K562 (cell line): ENCODE measurements at regions not wholly inside any gene's neighbourhood (a gene's known extent, or its start where the extent isn't known, plus 50 kb on each side); places are given as distances from the start of the nearest gene placed in this dataset.

ENCODE experiments used
- ATAC-seq: fragments of 200-7000 bp; cut with Tn5 transposase; 3 replicates; pipeline ENCODE4 v1.9.1; 2020; ENCODE audit warnings: moderate library complexity
- BruUV-seq: library from RNA; stranded (reverse); fragments of 400-500 nt; replicated peaks from 2 replicates; lab custom pipeline; 2021; lab: Mats Ljungman, UMichigan
- CTCF ChIA-PET: fragments of 300-600 bp; formaldehyde crosslinking; extraction: SDS; loops from one replicate; lab custom pipeline; 2021; ENCODE audit warnings: low intra/inter-chr PET ratio; lab: Yijun Ruan, JAX
- POLR2A ChIA-PET: fragments of 300-600, 350-650 bp; sonication (Branson Sonifier 250); formaldehyde crosslinking; extraction: SDS; loops from one replicate; lab custom pipeline; 2021; ENCODE audit warnings: antibody characterized with exemption, inconsistent platforms; lab: Yijun Ruan, JAX
- DNase-seq, 4 experiments: peaks; one replicate each; pipeline versions ENCODE4 v3.0.0 to v3.0.0-alpha.2; 2011 to 2018; ENCODE audit warnings: low spot score in 3 of 4, mixed read lengths in 3 of 4; ENCODE audit errors: extremely low read depth in 1 of 4
- FAIRE-seq: peaks from 2 replicates; lab custom pipeline; 2011; peaks lifted over from hg19 to GRCh38; lab: Jason Lieb, UNC
- H2AFZ ChIP-seq: 2 replicates; pipeline ENCODE4 v1.6.0; 2011; ENCODE audit warnings: low read depth, low read length, control low read depth, inconsistent platforms
- H3K27ac ChIP-seq: fragments of 200-600 bp; 3 replicates; pipeline ENCODE4 v1.8.0; 2011; ENCODE audit warnings: low read depth, mild to moderate bottlenecking, control low read depth, inconsistent platforms, low read length, moderate library complexity, mixed read lengths; ENCODE audit errors: extremely low read depth
- H3K27me3 ChIP-seq, 2 experiments: fragments of 300-600 bp in 1 of 2; 2 replicates in 1 of 2; 3 replicates in 1 of 2; pipeline versions ENCODE4 v1.6.0 to v1.8.0; 2011; ENCODE audit warnings: inconsistent platforms in 2 of 2, low read length in 2 of 2, mild to moderate bottlenecking in 1 of 2, mixed read lengths in 1 of 2, moderate library complexity in 1 of 2; ENCODE audit not compliant: control insufficient read depth in 2 of 2, insufficient read depth in 2 of 2
- H3K36me3 ChIP-seq: fragments of 300-600 bp; 3 replicates; pipeline ENCODE4 v1.8.0; 2011; ENCODE audit warnings: mild to moderate bottlenecking, low read length, inconsistent platforms; ENCODE audit not compliant: control insufficient read depth, insufficient read depth
- H3K4me1 ChIP-seq, 2 experiments: fragments of 200-600 bp in 1 of 2; replicated peaks in 1 of 2; 2 replicates in 1 of 2; 3 replicates in 1 of 2; pipeline versions ENCODE4 v1.5.1 to v1.8.0; 2011; ENCODE audit warnings: inconsistent platforms in 2 of 2, low read length in 2 of 2, mild to moderate bottlenecking in 1 of 2, mixed read lengths in 1 of 2, moderate library complexity in 1 of 2; ENCODE audit not compliant: control insufficient read depth in 2 of 2, insufficient read depth in 2 of 2
- H3K4me2 ChIP-seq: 2 replicates; pipeline ENCODE4 v1.6.1; 2011; ENCODE audit warnings: low read length, control low read depth, inconsistent platforms, mixed read lengths; ENCODE audit not compliant: insufficient read depth
- H3K4me3 ChIP-seq: fragments of 200-600 bp; sonication (generic), shearing (Covaris generic); 2 replicates; pipeline ENCODE4 v1.5.1; 2016; ENCODE audit warnings: control low read depth, inconsistent platforms
- H3K79me2 ChIP-seq: fragments of 200-600 bp; 3 replicates; pipeline ENCODE4 v1.8.0; 2011; ENCODE audit warnings: low read length, inconsistent platforms; ENCODE audit not compliant: control insufficient read depth, insufficient read depth
- H3K9ac ChIP-seq, 2 experiments: 2 replicates each; pipeline versions ENCODE4 v1.6.0 to v1.6.1; 2011; ENCODE audit warnings: low read depth in 2 of 2, low read length in 2 of 2, control low read depth in 1 of 2, inconsistent platforms in 1 of 2, mild to moderate bottlenecking in 1 of 2, mixed read lengths in 1 of 2; ENCODE audit not compliant: insufficient read depth in 1 of 2
- H3K9me1 ChIP-seq: one replicate; pipeline ENCODE4 v1.6.0; 2011; ENCODE audit warnings: inconsistent platforms, mild to moderate bottlenecking, low read length, moderate library complexity; ENCODE audit not compliant: control insufficient read depth, insufficient read depth
- H3K9me3 ChIP-seq: replicated peaks from 2 replicates; pipeline ENCODE4 v1.5.1; 2011; ENCODE audit warnings: low read depth, low read length, inconsistent platforms; ENCODE audit not compliant: control insufficient read depth, insufficient read depth
- H4K20me1 ChIP-seq: replicated peaks from 2 replicates; pipeline ENCODE4 v1.6.1; 2011; ENCODE audit warnings: low read length, inconsistent platforms, mixed read lengths; ENCODE audit not compliant: control insufficient read depth, insufficient read depth
- BACH1 ChIP-seq: fragments of 200-800 bp; sonication (Bioruptor generic); IDR thresholded peaks from 2 replicates; pipeline ENCODE4 v1.6.1; 2016; ENCODE audit warnings: missing genetic modification characterization, missing compliant biosample characterization
- E4F1 ChIP-seq: fragments of 250-450 bp; sonication (Bioruptor Pico); IDR thresholded peaks from 2 replicates; pipeline ENCODE4 v1.5.0; 2021; ENCODE audit warnings: mild to moderate bottlenecking, borderline replicate concordance
- ESRRA ChIP-seq: fragments of 450-650 bp; IDR thresholded peaks from 2 replicates; pipeline ENCODE4 v1.6.1; 2014; ENCODE audit warnings: low read depth, mild to moderate bottlenecking, moderate library complexity, borderline replicate concordance
- HCFC1 ChIP-seq: IDR thresholded peaks from 2 replicates; pipeline ENCODE4 v1.6.1; 2012; ENCODE audit warnings: low read depth, low read length, improper control_type of control experiment
- HMG20A ChIP-seq: fragments of 450-650 bp; formaldehyde crosslinking; conservative IDR thresholded peaks from 2 replicates; pipeline ENCODE4 v1.4.0; 2020; ENCODE audit warnings: mild to moderate bottlenecking, mixed read lengths
- NUFIP1 ChIP-seq: fragments of 450-650 bp; IDR thresholded peaks from 2 replicates; pipeline ENCODE4 v1.6.1; 2018; ENCODE audit not compliant: partially characterized antibody
- SMARCC2 ChIP-seq: fragments of 450-650 bp; IDR thresholded peaks from 2 replicates; pipeline ENCODE4 v1.6.1; 2017; ENCODE audit warnings: antibody characterized with exemption, moderate library complexity, mild to moderate bottlenecking, low read depth
- STAT5B ChIP-seq: fragments of 250-450 bp; sonication (Bioruptor Pico); IDR thresholded peaks from 2 replicates; pipeline ENCODE4 v1.8.0; 2021; ENCODE audit warnings: mild to moderate bottlenecking, inconsistent platforms
- TBP ChIP-seq: optimal IDR thresholded peaks from 2 replicates; pipeline ENCODE3; 2011; ENCODE audit warnings: low read depth, low read length, improper control_type of control experiment
- ZFP36 ChIP-seq: fragments of 150-350 bp; IDR thresholded peaks from 2 replicates; pipeline ENCODE4 v1.6.1; 2018; ENCODE audit warnings: low read length, low read depth; ENCODE audit not compliant: partially characterized antibody
- ZFPM2 ChIP-seq: fragments of 250-450 bp; sonication (Bioruptor Pico); IDR thresholded peaks from 2 replicates; pipeline ENCODE4 v1.5.1; 2022; ENCODE audit warnings: mild to moderate bottlenecking
- ZNF143 ChIP-seq: sonication (generic); formaldehyde crosslinking; IDR thresholded peaks from 2 replicates; pipeline ENCODE4 v1.9.0; 2022; ENCODE audit warnings: mild to moderate bottlenecking, missing genetic modification reagents
- ZNF239 ChIP-seq: fragments of 250-450 bp; sonication (Bioruptor Pico); IDR thresholded peaks from 2 replicates; pipeline ENCODE4 v1.4.0; 2020; ENCODE audit warnings: mild to moderate bottlenecking
- ZNF609 ChIP-seq: sonication (generic); formaldehyde crosslinking; IDR thresholded peaks from 2 replicates; pipeline ENCODE4 v1.8.1; 2023; ENCODE audit warnings: missing genetic modification reagents, mild to moderate bottlenecking, borderline replicate concordance
- ZNF668 ChIP-seq: fragments of 250-450 bp; sonication (Bioruptor Pico); IDR thresholded peaks from 2 replicates; pipeline ENCODE4 v1.8.0; 2022; ENCODE audit warnings: mild to moderate bottlenecking, inconsistent platforms
- ZNF79 ChIP-seq: fragments of 250-450 bp; sonication (Bioruptor Pico); IDR thresholded peaks from 2 replicates; pipeline ENCODE4 v1.4.0; 2020; ENCODE audit warnings: low read depth, mild to moderate bottlenecking, moderate library complexity
- ZSCAN32 ChIP-seq: fragments of 450-650 bp; formaldehyde crosslinking; IDR thresholded peaks from 2 replicates; pipeline ENCODE4 v1.4.0; 2020; ENCODE audit warnings: mild to moderate bottlenecking, moderate library complexity
- WGBS: fragments of 100-300 bp; shearing (Covaris generic); methylation state at CpG from one replicate; pipeline ENCODE4 v1.1.6; 2016; ENCODE audit warnings: low coverage, mixed read lengths; ENCODE audit not compliant: insufficient coverage; ENCODE audit errors: missing lambda C conversion rate; 5-methylcytosine and 5-hydroxymethylcytosine counted together
- in situ Hi-C: fragments of 300-500 bp; cut with MboI; formaldehyde crosslinking; loops from 4 replicates; pipeline ENCODE4 v1.15.0; 2018; ENCODE audit warnings: inconsistent platforms, mixed read lengths
- intact Hi-C: fragments of 100-400 bp; cut with micrococcal nuclease; formaldehyde crosslinking; loops from 2 replicates; pipeline ENCODE4 v1.14.2; 2022

DNA sequence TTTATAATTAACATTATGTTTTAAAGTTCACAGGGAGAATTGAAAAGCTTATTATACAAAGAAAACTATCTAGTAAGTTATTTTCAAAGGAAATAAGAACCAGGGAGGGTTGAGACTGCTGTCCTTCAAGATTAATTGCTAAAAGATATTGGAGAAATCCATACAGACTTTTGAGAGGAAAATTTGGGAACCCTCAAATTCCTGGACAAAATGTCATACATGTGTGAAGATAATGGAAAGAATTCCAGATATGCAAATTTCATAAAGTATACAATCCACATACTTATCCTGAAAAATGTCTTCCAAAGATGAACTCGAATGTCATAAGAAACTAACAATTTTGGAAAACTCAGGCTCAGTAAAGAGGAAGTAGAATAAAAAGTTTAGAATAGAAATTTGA is 213.8 kb downstream of the HS3ST3A1 start:
- H3K27ac ChIP-seq, result no peak overlapping the region
- CTCF ChIA-PET, result interaction anchor here (0.6 kb wide), 1 partner anchor 1777 kb away, joined by 6 read pairs; no protein-coding TSS in a partner anchor
- no peaks in the 10 kb centered on the region for H3K27me3 ChIP-seq
- ATAC-seq (no peak), DNase-seq (no peak), FAIRE-seq (no peak)
- H2AFZ ChIP-seq, result no peak overlapping the region
- H3K36me3 ChIP-seq, result no peaks in the 10 kb centered on the region
- H4K20me1 ChIP-seq, result no peaks in the 10 kb centered on the region
- no peak overlapping the region for H3K9ac ChIP-seq
- no peaks in the 10 kb centered on the region for H3K9me3 ChIP-seq
- 0% methylated on average over 1 of the region's 1 CpG for WGBS
- TF ChIP-seq BACH1 (tag), result no peak
- TF ChIP-seq ZNF143 (CRISPR knock-in tag), result no peak
- no peak for TF ChIP-seq E4F1 (CRISPR knock-in tag)
- no peak for TF ChIP-seq HCFC1
- TF ChIP-seq SMARCC2, result no peak
- no peak for TF ChIP-seq TBP
- no peak for TF ChIP-seq NUFIP1
- no peak for TF ChIP-seq ZFPM2 (CRISPR knock-in tag)
- TF ChIP-seq STAT5B (CRISPR knock-in tag), result no peak
- no peak for TF ChIP-seq ESRRA
- no peak for TF ChIP-seq ZSCAN32 (CRISPR knock-in tag)
- TF ChIP-seq ZNF609, result no peak
- TF ChIP-seq ZNF668 (CRISPR knock-in tag), result no peak
- no peak for TF ChIP-seq HMG20A (CRISPR knock-in tag)
- TF ChIP-seq ZNF239 (CRISPR knock-in tag), result no peak
- TF ChIP-seq ZNF79 (CRISPR knock-in tag), result no peak
- TF ChIP-seq ZFP36, result no peak
- H3K4me1 ChIP-seq, result no peaks in the 10 kb centered on the region; a peak in 3 of 5 replicates
- BruUV-seq, result no TSS peak
- no peak overlapping the region for H3K4me3 ChIP-seq
- intact Hi-C loops (no loop called here), in situ Hi-C loops (no loop called here)
- no peaks in the 10 kb centered on the region for H3K9me1 ChIP-seq
- POLR2A ChIA-PET, result no interaction called here
- no peak overlapping the region for H3K4me2 ChIP-seq
- H3K79me2 ChIP-seq, result no peaks in the 10 kb centered on the region
